Esophagus squamous epithelium (tissue), 4 donors: ENCODE measurements at regions not wholly inside any gene's neighbourhood (a gene's known extent, or its start where the extent isn't known, plus 50 kb on each side); places are given as distances from the start of the nearest gene placed in this dataset.

Source experiments
- POLR2A ChIP-seq, 4 donors: fragments of 450-650 bp; IDR thresholded peaks; one replicate each; pipeline ENCODE4 v1.6.1; 2017; ENCODE audit warnings: antibody characterized with exemption in 4 of 4, mild to moderate bottlenecking in 4 of 4, moderate library complexity in 3 of 4
- TF ChIP-seq, protein P1 (sequence below), 6 experiments: fragments of 450-650 bp in 4 of 6; fragments of 200-600 bp in 2 of 6; sonication (generic) in 2 of 6; IDR thresholded peaks; one replicate each; pipeline ENCODE4 v1.5.1; 2016 to 2019; ENCODE audit warnings: antibody characterized with exemption in 6 of 6, mild to moderate bottlenecking in 4 of 6, moderate library complexity in 4 of 6

DNA sequence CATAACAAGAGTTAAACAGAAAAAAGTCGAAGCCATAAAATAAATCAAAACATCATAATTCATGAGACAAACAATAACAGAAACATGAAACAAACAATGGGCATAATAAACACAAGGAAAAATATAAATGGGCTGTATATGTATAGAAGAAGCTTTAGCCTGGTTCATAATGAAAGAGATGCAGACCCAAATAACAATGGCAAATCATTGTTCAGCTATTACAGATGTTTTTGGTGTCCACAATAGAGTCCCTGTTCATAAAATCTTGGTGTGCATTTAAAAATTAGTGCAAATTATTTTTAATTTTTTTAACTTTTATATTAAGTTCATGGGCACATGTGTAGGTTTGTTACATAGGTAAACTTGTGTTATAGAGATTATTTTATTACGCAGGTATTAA, 1185.9 kb upstream of the B3GALT2 start:
- TF ChIP-seq, protein P1, sequence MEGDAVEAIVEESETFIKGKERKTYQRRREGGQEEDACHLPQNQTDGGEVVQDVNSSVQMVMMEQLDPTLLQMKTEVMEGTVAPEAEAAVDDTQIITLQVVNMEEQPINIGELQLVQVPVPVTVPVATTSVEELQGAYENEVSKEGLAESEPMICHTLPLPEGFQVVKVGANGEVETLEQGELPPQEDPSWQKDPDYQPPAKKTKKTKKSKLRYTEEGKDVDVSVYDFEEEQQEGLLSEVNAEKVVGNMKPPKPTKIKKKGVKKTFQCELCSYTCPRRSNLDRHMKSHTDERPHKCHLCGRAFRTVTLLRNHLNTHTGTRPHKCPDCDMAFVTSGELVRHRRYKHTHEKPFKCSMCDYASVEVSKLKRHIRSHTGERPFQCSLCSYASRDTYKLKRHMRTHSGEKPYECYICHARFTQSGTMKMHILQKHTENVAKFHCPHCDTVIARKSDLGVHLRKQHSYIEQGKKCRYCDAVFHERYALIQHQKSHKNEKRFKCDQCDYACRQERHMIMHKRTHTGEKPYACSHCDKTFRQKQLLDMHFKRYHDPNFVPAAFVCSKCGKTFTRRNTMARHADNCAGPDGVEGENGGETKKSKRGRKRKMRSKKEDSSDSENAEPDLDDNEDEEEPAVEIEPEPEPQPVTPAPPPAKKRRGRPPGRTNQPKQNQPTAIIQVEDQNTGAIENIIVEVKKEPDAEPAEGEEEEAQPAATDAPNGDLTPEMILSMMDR (IDR thresholded peaks at IDR 0.05), result no peak
- no peak for TF ChIP-seq POLR2A (IDR thresholded peaks at IDR 0.05)
